Neural progenitor cell (in vitro differentiated cells): ENCODE measurements at regions not wholly inside any gene's neighbourhood (a gene's known extent, or its start where the extent isn't known, plus 50 kb on each side); places are given as distances from the start of the nearest gene placed in this dataset.
A peak's percentile ranks its signal among the peaks of the same experiment; 100 is the strongest.

Experiments
- DNase-seq: peaks from one replicate; pipeline ENCODE4 v3.0.0-alpha.2; 2016; ENCODE audit warnings: low spot score
- H2AFZ ChIP-seq: fragments of 200-600 bp; sonication (generic); replicated peaks from 2 replicates; pipeline ENCODE4 v1.6.1; 2016; ENCODE audit warnings: antibody characterized with exemption
- H3F3A ChIP-seq: fragments of 200-600 bp; sonication (generic); 2 replicates; pipeline ENCODE4 v1.6.1; 2016; ENCODE audit warnings: antibody characterized with exemption, low read depth
- H3K27ac ChIP-seq: fragments of 200-600 bp; sonication (generic); 2 replicates; pipeline ENCODE4 v1.5.1; 2016; ENCODE audit warnings: mild to moderate bottlenecking
- H3K27me3 ChIP-seq: fragments of 200-600 bp; sonication (generic); 2 replicates; pipeline ENCODE4 v1.6.1; 2016; ENCODE audit warnings: mild to moderate bottlenecking, moderate library complexity
- H3K36me3 ChIP-seq: fragments of 200-600 bp; sonication (generic); 2 replicates; pipeline ENCODE4 v1.5.1; 2016
- H3K4me1 ChIP-seq: fragments of 200-600 bp; sonication (generic); 2 replicates; pipeline ENCODE4 v1.6.1; 2016; ENCODE audit warnings: mixed run types
- H3K4me2 ChIP-seq: fragments of 200-600 bp; sonication (generic); 2 replicates; pipeline ENCODE4 v1.6.1; 2016
- H3K4me3 ChIP-seq: fragments of 200-600 bp; sonication (generic); 2 replicates; pipeline ENCODE4 v1.5.1; 2016
- H3K79me2 ChIP-seq: fragments of 200-600 bp; sonication (generic); 2 replicates; pipeline ENCODE4 v1.6.1; 2016; ENCODE audit warnings: low read depth
- H3K9ac ChIP-seq: fragments of 200-600 bp; sonication (generic); 2 replicates; pipeline ENCODE4 v1.6.1; 2016
- H3K9me3 ChIP-seq: fragments of 200-600 bp; sonication (generic); 2 replicates; pipeline ENCODE4 v1.5.1; 2016; ENCODE audit warnings: low read depth
- H4K20me1 ChIP-seq: fragments of 200-600 bp; sonication (generic); 2 replicates; pipeline ENCODE4 v1.6.1; 2016; ENCODE audit warnings: low read depth
- H3K27ac Mint-ChIP-seq: 3 replicates; pipeline ENCODE4 v1.8.0; 2021; ENCODE audit warnings: mixed read lengths
- H3K27me3 Mint-ChIP-seq: 2 replicates; pipeline ENCODE4 v1.8.0; 2022; ENCODE audit warnings: low read depth, mild to moderate bottlenecking, inconsistent platforms, moderate library complexity, mixed read lengths; ENCODE audit not compliant: insufficient read depth
- H3K36me3 Mint-ChIP-seq: 3 replicates; pipeline ENCODE4 v1.8.0; 2021; ENCODE audit warnings: mixed read lengths
- H3K4me1 Mint-ChIP-seq: 3 replicates; pipeline ENCODE4 v1.8.0; 2021; ENCODE audit warnings: mixed read lengths
- H3K4me3 Mint-ChIP-seq: 3 replicates; pipeline ENCODE4 v1.8.0; 2021; ENCODE audit warnings: mild to moderate bottlenecking, moderate library complexity, mixed read lengths
- H3K9me3 Mint-ChIP-seq: 3 replicates; pipeline ENCODE4 v1.8.0; 2020; ENCODE audit warnings: mixed read lengths
- CTCF ChIP-seq: fragments of 200-600 bp; sonication (generic); IDR thresholded peaks from 2 replicates; pipeline ENCODE4 v1.5.1; 2017; ENCODE audit warnings: antibody characterized with exemption, mild to moderate bottlenecking
- EZH2 ChIP-seq: fragments of 200-600 bp; sonication (generic); IDR thresholded peaks from 2 replicates; pipeline ENCODE4 v1.6.1; 2017; ENCODE audit warnings: antibody characterized with exemption, mild to moderate bottlenecking, moderate library complexity
- EZH2phosphoT487 ChIP-seq: fragments of 200-600 bp; sonication (generic); IDR thresholded peaks from 2 replicates; pipeline ENCODE4 v1.6.1; 2017; ENCODE audit warnings: antibody characterized with exemption

- Histone ChIP-seq H3K36me3 (no peaks in the 10 kb centered on the region), H3K27ac (no peak overlapping the region), H4K20me1 (no peaks in the 10 kb centered on the region), H3F3A (no peaks in the 10 kb centered on the region), H3K9ac (no peak overlapping the region), H3K4me2 (no peak overlapping the region), H2AFZ (no peak overlapping the region), H3K79me2 (no peaks in the 10 kb centered on the region), H3K4me1 (no peaks in the 10 kb centered on the region), H3K27me3 (no peaks in the 10 kb centered on the region), H3K4me3 (no peak overlapping the region), H3K9me3 (no peaks in the 10 kb centered on the region)
- Mint-ChIP-seq H3K9me3 (peaks cover 7% of the 10 kb centered on the region), H3K36me3 (no peaks in the 10 kb centered on the region), H3K27ac (no peak overlapping the region), H3K4me1 (peaks cover 14% of the 10 kb centered on the region), H3K4me3 (no peak overlapping the region), H3K27me3 (peaks cover 3% of the 10 kb centered on the region)
- TF ChIP-seq CTCF = no peak
- TF ChIP-seq EZH2phosphoT487 = no peak
- no peak for TF ChIP-seq EZH2
- DNase-seq = no peak
These were observed 1031.8 kb upstream of the NR2F2 start for GRCh38 chr15:95298729-95299128.

- Mint-ChIP-seq H3K4me3 (no peak overlapping the region), H3K36me3 (no peaks in the 10 kb centered on the region), H3K9me3 (peaks cover 5% of the 10 kb centered on the region), H3K4me1 (peaks cover 7% of the 10 kb centered on the region), H3K27me3 (no peaks in the 10 kb centered on the region), H3K27ac (no peak overlapping the region)
- Histone ChIP-seq H3K9ac (no peak overlapping the region), H3K4me1 (peaks cover 11% of the 10 kb centered on the region), H3K27me3 (no peaks in the 10 kb centered on the region), H3K36me3 (no peaks in the 10 kb centered on the region), H3K27ac (no peak overlapping the region), H3K79me2 (no peaks in the 10 kb centered on the region), H3F3A (no peaks in the 10 kb centered on the region), H3K9me3 (no peaks in the 10 kb centered on the region), H4K20me1 (no peaks in the 10 kb centered on the region), H3K4me2 (no peak overlapping the region), H2AFZ (peak overlapping the region; percentile 79), H3K4me3 (no peak overlapping the region)
- no peak for DNase-seq
- TF ChIP-seq CTCF (no peak), EZH2 (no peak)
These were observed 1029.5 kb upstream of the NR2F2 start for GRCh38 chr15:95300958-95301357.

- H3K4me3 ChIP-seq = no peak overlapping the region
- no peaks in the 10 kb centered on the region for H3K9me3 ChIP-seq
- H3K9ac ChIP-seq = no peak overlapping the region
- H4K20me1 ChIP-seq = no peaks in the 10 kb centered on the region
- H3K4me1 ChIP-seq = peaks cover 16% of the 10 kb centered on the region
- no peak overlapping the region for H3K4me2 ChIP-seq
- DNase-seq = no peak
- Mint-ChIP-seq H3K4me3 (no peak overlapping the region), H3K4me1 (no peaks in the 10 kb centered on the region), H3K9me3 (peaks cover 5% of the 10 kb centered on the region), H3K36me3 (no peaks in the 10 kb centered on the region), H3K27ac (no peak overlapping the region), H3K27me3 (no peaks in the 10 kb centered on the region)
- H2AFZ ChIP-seq = no peak overlapping the region
- H3K27me3 ChIP-seq = no peaks in the 10 kb centered on the region
- H3K36me3 ChIP-seq = no peaks in the 10 kb centered on the region
- no peaks in the 10 kb centered on the region for H3K79me2 ChIP-seq
- no peak for TF ChIP-seq CTCF
- no peak for TF ChIP-seq EZH2phosphoT487
- no peak for TF ChIP-seq EZH2
- H3K27ac ChIP-seq = no peak overlapping the region
- H3F3A ChIP-seq = no peaks in the 10 kb centered on the region
These were observed 1028.3 kb upstream of the NR2F2 start for GRCh38 chr15:95302206-95302605.

- no peaks in the 10 kb centered on the region for H3K4me1 Mint-ChIP-seq
- H3F3A ChIP-seq = no peaks in the 10 kb centered on the region
- H3K27me3 ChIP-seq = no peaks in the 10 kb centered on the region
- no peaks in the 10 kb centered on the region for H3K36me3 ChIP-seq
- no peak overlapping the region for H3K27ac ChIP-seq
- TF ChIP-seq EZH2 (no peak), EZH2phosphoT487 (no peak), CTCF (no peak)
- H3K36me3 Mint-ChIP-seq = no peaks in the 10 kb centered on the region
- no peak overlapping the region for H3K9ac ChIP-seq
- H3K4me3 Mint-ChIP-seq = no peak overlapping the region
- H3K27me3 Mint-ChIP-seq = no peaks in the 10 kb centered on the region
- H3K9me3 ChIP-seq = no peaks in the 10 kb centered on the region
- DNase-seq = no peak
- no peaks in the 10 kb centered on the region for H4K20me1 ChIP-seq
- no peak overlapping the region for H3K4me2 ChIP-seq
- H3K27ac Mint-ChIP-seq = no peak overlapping the region
- H3K79me2 ChIP-seq = no peaks in the 10 kb centered on the region
- H2AFZ ChIP-seq = no peak overlapping the region
- peaks cover 16% of the 10 kb centered on the region for H3K4me1 ChIP-seq
- H3K9me3 Mint-ChIP-seq = peaks cover 5% of the 10 kb centered on the region
- H3K4me3 ChIP-seq = no peak overlapping the region
These were observed 1027.7 kb upstream of the NR2F2 start for GRCh38 chr15:95302809-95303208.
